ENCODE measurements at regions not wholly inside any gene's neighbourhood (a gene's known extent, or its start where the extent isn't known, plus 50 kb on each side); places are given as distances from the start of the nearest gene placed in this dataset.

DNA sequence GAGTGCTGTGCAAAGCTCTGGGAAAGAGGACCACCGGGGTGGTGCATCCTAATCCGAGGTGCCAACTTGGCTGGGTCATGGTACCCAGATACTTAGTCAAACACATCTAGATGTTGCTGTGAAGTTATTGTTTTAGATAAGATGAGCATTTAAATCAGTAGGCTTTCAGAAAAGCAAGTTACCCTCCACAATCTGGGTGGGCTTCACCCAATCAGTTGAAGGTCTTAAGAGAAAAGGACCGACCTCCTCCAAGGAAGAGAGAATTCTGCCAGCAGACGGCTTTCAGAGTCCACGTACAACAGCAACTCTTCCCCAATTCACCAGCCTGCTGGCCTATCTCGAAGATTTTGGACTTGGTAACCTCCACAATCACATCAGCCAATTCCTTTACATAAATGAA, 338.1 kb downstream of the C16orf95 start:
- DNase-seq, result no peak
- no peak for ATAC-seq
- no peak overlapping the region for H3K4me3 Mint-ChIP-seq
- H3K27ac Mint-ChIP-seq, result no peak overlapping the region
- H3K4me1 Mint-ChIP-seq, result no peaks in the 10 kb centered on the region
- no peaks in the 10 kb centered on the region for H3K27me3 Mint-ChIP-seq
- H3K36me3 Mint-ChIP-seq (ENCODE audit: low read depth), result no peaks in the 10 kb centered on the region
- no peaks in the 10 kb centered on the region for H3K9me3 Mint-ChIP-seq

GRCh38 chr16:86979984-86980553, 337.1 kb downstream of the C16orf95 start:
- DNase-seq (no peak), ATAC-seq (no peak)
- Mint-ChIP-seq H3K36me3 (ENCODE audit: low read depth) (no peaks in the 10 kb centered on the region), H3K4me3 (no peak overlapping the region), H3K27me3 (no peaks in the 10 kb centered on the region), H3K4me1 (no peaks in the 10 kb centered on the region), H3K27ac (no peak overlapping the region), H3K9me3 (no peaks in the 10 kb centered on the region)

DNA sequence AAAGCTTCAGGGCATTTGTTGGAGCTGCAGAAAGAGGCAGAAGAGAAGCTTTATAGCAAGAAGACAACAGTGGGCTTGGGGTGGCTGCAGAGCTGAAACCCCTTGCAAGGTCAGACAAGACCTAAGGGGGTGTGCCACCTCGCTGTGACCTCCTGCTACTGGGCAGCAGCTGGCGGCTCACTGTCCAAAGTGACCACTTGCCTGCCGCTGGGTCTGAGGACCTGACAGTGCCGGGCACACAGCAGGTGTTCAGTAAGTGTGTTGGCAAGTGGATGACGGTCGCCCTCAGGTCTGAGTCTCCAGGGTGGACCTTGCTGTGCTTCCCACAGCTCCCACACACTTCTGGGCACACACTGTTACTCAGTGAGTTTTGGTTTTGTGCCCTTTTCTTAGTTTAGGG, 336.5 kb downstream of the C16orf95 start:
- ATAC-seq, result no peak
- Mint-ChIP-seq H3K27ac (no peak overlapping the region), H3K36me3 (ENCODE audit: low read depth) (no peaks in the 10 kb centered on the region), H3K4me3 (no peak overlapping the region), H3K4me1 (no peaks in the 10 kb centered on the region), H3K9me3 (no peaks in the 10 kb centered on the region), H3K27me3 (no peaks in the 10 kb centered on the region)
- DNase-seq, result no peak

- no peak for DNase-seq
- H3K27me3 Mint-ChIP-seq, result no peaks in the 10 kb centered on the region
- H3K9me3 Mint-ChIP-seq, result no peaks in the 10 kb centered on the region
- H3K27ac Mint-ChIP-seq, result no peak overlapping the region
- no peaks in the 10 kb centered on the region for H3K36me3 Mint-ChIP-seq (ENCODE audit: low read depth)
- no peaks in the 10 kb centered on the region for H3K4me1 Mint-ChIP-seq
- H3K4me3 Mint-ChIP-seq, result no peak overlapping the region
- no peak for ATAC-seq
Measured at GRCh38 chr16:86982347-86982596, 334.9 kb downstream of the C16orf95 start.

DNA sequence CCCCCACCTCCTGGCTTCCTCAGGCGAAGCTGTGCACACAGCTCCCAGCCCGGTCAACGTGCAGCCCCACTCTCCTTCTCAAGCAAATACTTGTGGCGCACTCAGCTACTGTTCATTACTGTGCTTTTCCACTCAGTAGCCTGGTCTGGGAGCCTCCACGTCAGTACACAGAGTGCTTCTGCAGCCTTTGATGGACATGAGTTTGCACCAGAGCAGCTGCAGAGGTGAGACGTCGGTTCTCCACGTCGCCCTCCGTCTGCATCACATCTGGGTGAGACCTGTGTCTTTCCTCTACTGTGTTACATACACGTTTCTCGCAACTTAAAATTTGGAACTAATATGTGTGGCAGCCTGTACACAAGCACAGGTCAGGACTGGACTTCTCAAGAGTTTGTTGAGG, 334.3 kb downstream of the C16orf95 start:
- Mint-ChIP-seq H3K4me3 (no peak overlapping the region), H3K9me3 (no peaks in the 10 kb centered on the region), H3K27me3 (no peaks in the 10 kb centered on the region), H3K27ac (no peak overlapping the region), H3K4me1 (no peaks in the 10 kb centered on the region), H3K36me3 (ENCODE audit: low read depth) (no peaks in the 10 kb centered on the region)
- ATAC-seq (no peak), DNase-seq (no peak)

DNA sequence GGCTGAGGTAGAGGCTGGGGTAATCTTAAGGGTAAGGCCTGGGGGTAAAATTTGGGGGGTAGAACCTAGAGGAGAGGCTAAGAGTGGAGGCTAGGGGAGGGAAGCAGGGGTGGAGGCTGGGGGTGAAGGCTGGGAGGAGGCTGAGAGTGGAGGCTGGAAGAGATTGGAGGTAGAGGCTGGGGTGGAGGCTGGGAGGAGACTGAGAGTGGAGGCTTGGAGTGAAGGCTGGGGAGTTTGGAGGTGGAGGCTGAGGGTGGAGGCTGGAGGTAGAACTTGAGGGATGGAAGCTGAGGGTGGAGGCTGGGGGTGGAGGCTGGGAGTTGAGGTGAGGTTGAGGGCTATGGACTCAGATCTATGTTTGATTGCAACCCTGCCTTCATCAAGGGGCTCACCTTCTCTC, 333.6 kb downstream of the C16orf95 start:
- no peak overlapping the region for H3K4me3 Mint-ChIP-seq
- H3K36me3 Mint-ChIP-seq (ENCODE audit: low read depth), result no peaks in the 10 kb centered on the region
- DNase-seq (no peak), ATAC-seq (no peak)
- H3K27me3 Mint-ChIP-seq, result peaks cover 2% of the 10 kb centered on the region
- no peaks in the 10 kb centered on the region for H3K4me1 Mint-ChIP-seq
- H3K27ac Mint-ChIP-seq, result no peak overlapping the region
- H3K9me3 Mint-ChIP-seq, result no peaks in the 10 kb centered on the region

- no peak for DNase-seq
- Mint-ChIP-seq H3K36me3 (ENCODE audit: low read depth) (no peaks in the 10 kb centered on the region), H3K4me3 (no peak overlapping the region), H3K27me3 (peaks cover 2% of the 10 kb centered on the region), H3K27ac (no peak overlapping the region), H3K9me3 (no peaks in the 10 kb centered on the region), H3K4me1 (no peaks in the 10 kb centered on the region)
- no peak for ATAC-seq
Measured at GRCh38 chr16:86984343-86984742, 332.8 kb downstream of the C16orf95 start.

DNA sequence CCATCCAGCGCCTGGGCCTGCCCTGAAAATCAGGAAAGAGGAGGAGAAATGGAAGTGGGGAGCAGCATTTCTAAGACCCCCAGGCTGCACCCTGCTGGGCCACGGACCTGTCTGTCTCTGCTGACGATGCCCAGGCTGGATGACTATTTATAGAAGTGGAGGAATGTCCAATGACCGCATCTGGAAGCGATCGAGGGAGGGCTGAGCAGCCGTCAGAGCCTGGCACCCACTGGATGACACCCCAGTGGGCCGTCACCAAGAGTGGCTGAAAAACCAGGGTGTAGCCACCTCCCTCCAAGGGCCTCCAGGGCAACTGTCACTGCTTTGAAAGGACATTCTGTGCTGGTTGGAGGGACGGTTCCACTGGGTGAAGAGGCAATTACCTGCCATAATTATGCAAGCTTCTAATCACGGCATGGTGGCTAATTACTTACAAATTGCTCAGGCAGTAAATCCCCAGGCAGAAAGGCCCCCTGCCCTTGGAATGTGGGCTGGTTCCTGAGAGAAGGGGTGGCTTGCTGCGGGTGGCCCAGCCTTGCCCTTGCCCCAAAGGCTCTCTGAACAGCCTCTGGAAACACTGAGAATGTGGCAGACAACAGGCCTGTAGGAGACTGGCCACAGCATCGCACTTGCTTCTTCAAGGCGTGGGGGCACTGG, 332.1 kb downstream of the C16orf95 start:
- Mint-ChIP-seq H3K9me3 (no peaks in the 10 kb centered on the region), H3K27me3 (peaks cover 2% of the 10 kb centered on the region), H3K36me3 (ENCODE audit: low read depth) (no peaks in the 10 kb centered on the region), H3K4me3 (no peak overlapping the region), H3K4me1 (no peaks in the 10 kb centered on the region), H3K27ac (no peak overlapping the region)
- ATAC-seq, result no peak
- no peak for DNase-seq

DNA sequence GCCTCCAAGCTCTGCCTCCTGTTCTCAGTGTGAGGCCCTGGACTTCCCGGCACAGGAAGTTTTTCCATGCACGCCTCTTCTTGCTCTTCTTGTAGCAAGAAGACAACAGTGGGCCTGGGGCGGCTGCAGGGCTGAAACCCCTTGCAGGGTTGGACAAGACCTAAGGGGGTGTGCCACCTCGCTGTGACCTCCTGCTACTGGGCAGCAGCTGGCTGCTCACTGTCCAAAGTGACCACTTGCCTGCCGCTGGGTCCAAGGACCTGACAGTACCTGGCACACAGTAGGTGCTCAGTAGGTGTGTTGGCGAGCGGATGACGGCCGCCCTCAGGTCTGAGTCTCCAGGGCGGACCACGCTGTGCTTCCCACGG, 331.6 kb downstream of the C16orf95 start:
- ATAC-seq (no peak), DNase-seq (no peak)
- no peak overlapping the region for H3K27ac Mint-ChIP-seq
- no peaks in the 10 kb centered on the region for H3K9me3 Mint-ChIP-seq
- H3K27me3 Mint-ChIP-seq, result peaks cover 5% of the 10 kb centered on the region
- no peaks in the 10 kb centered on the region for H3K36me3 Mint-ChIP-seq (ENCODE audit: low read depth)
- peaks cover 3% of the 10 kb centered on the region for H3K4me1 Mint-ChIP-seq
- H3K4me3 Mint-ChIP-seq, result no peak overlapping the region

DNA sequence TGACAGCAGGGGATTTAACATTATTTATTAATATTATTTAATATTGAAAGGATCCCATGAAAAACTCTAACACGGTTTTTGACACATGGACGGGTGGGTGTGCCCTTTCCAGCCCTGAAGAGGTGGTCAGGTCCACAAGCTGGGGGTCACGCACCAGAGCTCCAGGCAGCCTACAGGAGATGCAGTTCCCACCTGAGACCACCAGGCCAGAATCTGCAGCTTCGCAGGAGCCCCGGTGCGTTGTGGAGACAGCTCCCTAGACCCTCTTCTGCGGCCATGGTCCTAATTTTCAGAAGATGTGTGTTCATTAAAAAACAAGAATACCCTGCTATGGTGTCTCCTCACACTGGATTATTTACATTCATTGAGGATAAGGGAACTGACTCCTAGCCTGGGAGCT, 331.1 kb downstream of the C16orf95 start:
- no peak overlapping the region for H3K4me3 Mint-ChIP-seq
- H3K27me3 Mint-ChIP-seq, result peaks cover 9% of the 10 kb centered on the region
- ATAC-seq (no peak), DNase-seq (no peak)
- peaks cover 3% of the 10 kb centered on the region for H3K4me1 Mint-ChIP-seq
- no peak overlapping the region for H3K27ac Mint-ChIP-seq
- no peaks in the 10 kb centered on the region for H3K36me3 Mint-ChIP-seq (ENCODE audit: low read depth)
- H3K9me3 Mint-ChIP-seq, result no peaks in the 10 kb centered on the region

DNA sequence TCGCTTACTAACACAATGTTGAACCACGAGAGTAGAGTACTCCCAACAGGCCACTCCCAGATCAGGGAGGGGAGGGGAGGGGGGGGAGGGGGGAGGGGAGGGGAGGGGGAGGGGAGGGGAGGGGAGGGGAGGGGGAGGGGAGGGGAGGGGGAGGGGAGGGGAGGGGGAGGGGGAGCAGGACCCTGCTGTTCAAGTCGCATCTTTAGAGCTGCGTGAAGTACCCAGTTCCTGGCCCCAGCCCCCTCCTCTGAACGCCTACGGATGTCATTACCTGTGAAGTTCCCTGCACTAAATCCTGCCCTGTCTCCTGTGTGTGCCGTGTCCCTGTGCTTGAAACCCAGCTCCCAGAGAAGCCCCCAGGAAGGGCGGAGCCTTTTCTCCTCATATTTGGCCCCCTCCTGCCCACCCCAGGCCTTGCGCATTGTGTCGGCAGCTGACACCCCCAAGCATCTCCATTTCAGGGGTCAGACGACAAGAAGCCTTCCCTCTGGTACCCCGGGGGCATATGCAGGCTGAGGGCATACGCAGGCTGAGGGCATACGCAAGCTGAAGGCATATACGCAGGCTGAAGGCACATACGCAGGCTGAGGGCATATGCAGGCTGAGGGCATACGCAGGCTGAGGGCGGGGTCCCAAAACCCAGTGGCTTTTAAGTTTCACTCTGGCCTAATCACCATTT, 330.2 kb downstream of the C16orf95 start:
- Mint-ChIP-seq H3K27ac (no peak overlapping the region), H3K4me3 (no peak overlapping the region), H3K4me1 (peaks cover 3% of the 10 kb centered on the region), H3K36me3 (ENCODE audit: low read depth) (no peaks in the 10 kb centered on the region), H3K27me3 (peaks cover 9% of the 10 kb centered on the region), H3K9me3 (no peaks in the 10 kb centered on the region)
- no peak for ATAC-seq
- no peak for DNase-seq

DNA sequence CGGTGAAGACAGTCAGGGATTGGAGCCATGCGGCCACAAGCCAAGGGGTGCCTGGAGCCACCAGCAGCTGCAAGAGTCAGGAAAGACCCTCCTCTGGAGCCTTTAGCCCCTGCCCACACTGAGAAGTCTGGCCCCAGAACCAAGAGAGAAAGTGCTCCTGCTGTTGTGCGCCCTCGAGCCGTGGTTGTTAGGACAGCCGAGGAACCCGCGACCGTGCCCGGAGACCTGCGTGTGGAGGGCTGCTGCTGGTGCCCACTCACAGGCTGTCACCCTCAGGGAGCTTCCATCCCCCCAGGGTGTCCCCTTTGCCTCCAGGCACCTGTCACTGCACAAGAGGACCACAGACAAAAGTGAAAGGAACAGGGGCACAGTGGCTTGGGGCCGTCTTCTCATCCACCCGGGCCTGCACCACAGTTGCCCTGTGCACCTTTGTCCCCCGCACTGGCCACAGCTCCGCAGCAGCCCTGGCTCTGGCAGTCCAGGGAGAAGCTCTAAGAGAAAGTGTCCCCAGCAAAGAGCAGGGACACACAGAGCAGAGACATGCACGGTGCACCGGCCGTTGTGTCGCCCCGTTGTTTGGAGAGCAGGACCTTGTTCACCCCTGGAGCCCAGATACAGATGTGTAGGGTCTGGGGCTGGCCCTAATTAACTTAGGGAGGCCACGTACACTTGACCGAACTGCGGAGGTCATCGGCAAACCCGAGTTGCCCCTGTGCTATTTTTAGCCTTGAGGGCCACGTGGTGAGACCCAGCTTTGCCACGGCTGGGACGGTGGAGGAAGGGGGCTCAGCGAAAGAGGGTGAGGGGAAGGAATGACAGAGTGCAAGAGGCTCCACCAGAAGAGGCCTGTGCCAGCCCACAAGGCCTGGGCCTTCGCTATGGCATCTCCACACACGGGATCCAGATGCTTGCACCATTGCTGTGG, 329.2 kb downstream of the C16orf95 start:
- H3K4me1 Mint-ChIP-seq, result peaks cover 3% of the 10 kb centered on the region
- H3K27ac Mint-ChIP-seq, result no peak overlapping the region
- no peak for ATAC-seq
- no peaks in the 10 kb centered on the region for H3K9me3 Mint-ChIP-seq
- no peak overlapping the region for H3K4me3 Mint-ChIP-seq
- H3K36me3 Mint-ChIP-seq (ENCODE audit: low read depth), result no peaks in the 10 kb centered on the region
- H3K27me3 Mint-ChIP-seq, result peaks cover 11% of the 10 kb centered on the region
- DNase-seq, result no peak

- Mint-ChIP-seq H3K36me3 (ENCODE audit: low read depth) (no peaks in the 10 kb centered on the region), H3K9me3 (no peaks in the 10 kb centered on the region), H3K4me1 (peaks cover 3% of the 10 kb centered on the region), H3K4me3 (no peak overlapping the region), H3K27me3 (peaks cover 15% of the 10 kb centered on the region), H3K27ac (no peak overlapping the region)
- DNase-seq (no peak), ATAC-seq (no peak)
Measured at GRCh38 chr16:86988920-86989696, 328.1 kb downstream of the C16orf95 start.

GRCh38 chr16:86990451-86990850, 326.7 kb downstream of the C16orf95 start:
- H3K4me3 Mint-ChIP-seq, result no peak overlapping the region

More at GRCh38 chr16:86990451-86990850, 326.7 kb downstream of the C16orf95 start:
- ATAC-seq (no peak), DNase-seq (no peak)
- Mint-ChIP-seq H3K27me3 (peaks cover 15% of the 10 kb centered on the region), H3K36me3 (ENCODE audit: low read depth) (no peaks in the 10 kb centered on the region), H3K4me1 (peaks cover 3% of the 10 kb centered on the region), H3K27ac (no peak overlapping the region), H3K9me3 (no peaks in the 10 kb centered on the region)

All from activated naive CD8-positive, alpha-beta T cell treated with anti-CD3 and anti-CD28 coated beads, Interleukin-2, amount 50 U/mL, for 24 hours (primary cell).